ENCODE measurements at regions not wholly inside any gene's neighbourhood (a gene's known extent, or its start where the extent isn't known, plus 50 kb on each side); places are given as distances from the start of the nearest gene placed in this dataset.

GRCh38 chr4:167955006-167955405, 137.3 kb upstream of the ANXA10 start:
- TF ChIP-seq POLR2AphosphoS5 (IDR thresholded peaks at IDR 0.05) (no peak), CTCF (IDR thresholded peaks at IDR 0.05) (no peak), EP300 (IDR thresholded peaks at IDR 0.05) (no peak)
